ENCODE measurements at regions not wholly inside any gene's neighbourhood (a gene's known extent, or its start where the extent isn't known, plus 50 kb on each side); places are given as distances from the start of the nearest gene placed in this dataset.

- H3K4me1 ChIP-seq (ENCODE audit: control insufficient read depth in 5 of 5, insufficient read depth in 5 of 5, low read length in 5 of 5): peaks cover 0 to 6% (median 0%) of the 10 kb centered on the region in 5 donors
- ATAC-seq (ENCODE audit: insufficient read depth, low FRiP score): no peak
- H3K27ac ChIP-seq (ENCODE audit: low read depth in 1 of 2, low read length in 1 of 2): no peak overlapping the region
- H3K9me3 ChIP-seq (ENCODE audit: control insufficient read depth in 4 of 4, insufficient read depth in 3 of 4, low read length in 3 of 4): peaks cover 0 to 5% (median 0%) of the 10 kb centered on the region in 4 donors
- no peak for DNase-seq
- no peak overlapping the region for H3K9ac ChIP-seq (ENCODE audit: insufficient read depth in 1 of 2, low read length in 2 of 2)
- H3K4me3 ChIP-seq: no peak overlapping the region
- no peaks in the 10 kb centered on the region for H3K36me3 ChIP-seq (ENCODE audit: control insufficient read depth in 4 of 4, insufficient read depth in 4 of 4, low read length in 4 of 4)
- H3K27me3 ChIP-seq (ENCODE audit: control insufficient read depth in 3 of 3, insufficient read depth in 3 of 3, low read length in 2 of 3): no peaks in the 10 kb centered on the region
- no peak for TF ChIP-seq CTCF (IDR thresholded peaks at IDR 0.05; ENCODE audit: control extremely low read depth, extremely low read depth)
Measured at GRCh38 chr9:107886826-107887225, 397.3 kb upstream of the KLF4 start.

- no peak for DNase-seq
- no peak for TF ChIP-seq CTCF (IDR thresholded peaks at IDR 0.05; ENCODE audit: control extremely low read depth, extremely low read depth)
- no peak overlapping the region for H3K27ac ChIP-seq (ENCODE audit: low read depth in 1 of 2, low read length in 1 of 2)
- H3K4me3 ChIP-seq: no peak overlapping the region
- 67 to 70% methylated on average over 4 of the region's 4 CpGs for WGBS, 2 donors
- no peaks in the 10 kb centered on the region for H3K36me3 ChIP-seq (ENCODE audit: control insufficient read depth in 4 of 4, insufficient read depth in 4 of 4, low read length in 4 of 4)
- no peaks in the 10 kb centered on the region for H3K27me3 ChIP-seq (ENCODE audit: control insufficient read depth in 3 of 3, insufficient read depth in 3 of 3, low read length in 2 of 3)
- ATAC-seq (ENCODE audit: insufficient read depth, low FRiP score): no peak
- H3K4me1 ChIP-seq (ENCODE audit: control insufficient read depth in 5 of 5, insufficient read depth in 5 of 5, low read length in 5 of 5): peaks cover 0 to 2% (median 0%) of the 10 kb centered on the region in 5 donors
- no peak overlapping the region for H3K9ac ChIP-seq (ENCODE audit: insufficient read depth in 1 of 2, low read length in 2 of 2)
- no peaks in the 10 kb centered on the region for H3K9me3 ChIP-seq (ENCODE audit: control insufficient read depth in 4 of 4, insufficient read depth in 3 of 4, low read length in 3 of 4)
Measured at GRCh38 chr9:107883496-107884124, 394.0 kb upstream of the KLF4 start.

- peaks cover 0 to 2% (median 0%) of the 10 kb centered on the region in 5 donors for H3K4me1 ChIP-seq (ENCODE audit: control insufficient read depth in 5 of 5, insufficient read depth in 5 of 5, low read length in 5 of 5)
- no peak for ATAC-seq (ENCODE audit: insufficient read depth, low FRiP score)
- H3K27ac ChIP-seq (ENCODE audit: low read depth in 1 of 2, low read length in 1 of 2): no peak overlapping the region
- H3K9ac ChIP-seq (ENCODE audit: insufficient read depth in 1 of 2, low read length in 2 of 2): no peak overlapping the region
- H3K9me3 ChIP-seq (ENCODE audit: control insufficient read depth in 4 of 4, insufficient read depth in 3 of 4, low read length in 3 of 4): no peaks in the 10 kb centered on the region
- no peak overlapping the region for H3K4me3 ChIP-seq
- no peak for TF ChIP-seq CTCF (IDR thresholded peaks at IDR 0.05; ENCODE audit: control extremely low read depth, extremely low read depth)
- no peaks in the 10 kb centered on the region for H3K27me3 ChIP-seq (ENCODE audit: control insufficient read depth in 3 of 3, insufficient read depth in 3 of 3, low read length in 2 of 3)
- H3K36me3 ChIP-seq (ENCODE audit: control insufficient read depth in 4 of 4, insufficient read depth in 4 of 4, low read length in 4 of 4): no peaks in the 10 kb centered on the region
- WGBS, 2 donors: 72 to 87% methylated on average over 2 of the region's 2 CpGs
- no peak for DNase-seq
Measured at GRCh38 chr9:107881626-107882300, 392.2 kb upstream of the KLF4 start.
